ENCODE measurements at regions not wholly inside any gene's neighbourhood (a gene's known extent, or its start where the extent isn't known, plus 50 kb on each side); places are given as distances from the start of the nearest gene placed in this dataset.
A peak's percentile ranks its signal among the peaks of the same experiment; 100 is the strongest.

DNA sequence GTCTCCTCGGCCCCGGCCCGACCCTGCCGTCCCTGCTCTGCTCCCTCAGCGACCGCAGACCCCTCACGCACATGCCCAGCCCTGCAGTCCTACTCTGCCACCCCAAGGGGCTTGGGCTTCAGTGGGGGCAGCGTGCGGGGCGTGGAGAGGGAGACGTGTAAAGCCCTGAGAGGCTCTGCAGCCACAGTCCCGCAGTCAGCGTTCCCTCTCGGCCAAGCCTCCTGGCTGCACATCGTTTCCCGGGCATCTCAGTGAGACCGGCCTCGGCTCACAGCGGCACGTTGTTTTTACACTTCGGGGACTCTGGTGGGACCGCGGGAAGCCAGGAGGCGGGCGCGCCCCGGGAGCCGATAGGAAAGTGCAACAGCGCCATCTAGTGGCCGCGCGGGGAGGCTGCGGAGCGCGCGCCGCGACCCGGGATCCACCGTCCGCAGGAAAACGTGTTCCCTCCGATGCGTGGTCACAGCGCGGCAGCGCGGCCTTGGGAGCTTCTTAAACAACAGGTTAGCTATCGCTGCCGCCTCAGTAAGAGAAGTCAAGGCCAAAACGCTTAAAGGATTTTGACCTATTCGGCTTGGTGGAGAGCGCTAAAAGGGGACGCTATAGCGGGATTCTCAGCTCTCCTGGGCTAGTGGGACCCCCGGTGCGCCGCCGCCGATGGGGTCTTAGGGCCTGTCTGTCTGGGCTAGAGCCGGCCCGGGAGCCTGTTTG is 226.8 kb upstream of the IGF1R start (continued):
- TF ChIP-seq, protein P1, sequence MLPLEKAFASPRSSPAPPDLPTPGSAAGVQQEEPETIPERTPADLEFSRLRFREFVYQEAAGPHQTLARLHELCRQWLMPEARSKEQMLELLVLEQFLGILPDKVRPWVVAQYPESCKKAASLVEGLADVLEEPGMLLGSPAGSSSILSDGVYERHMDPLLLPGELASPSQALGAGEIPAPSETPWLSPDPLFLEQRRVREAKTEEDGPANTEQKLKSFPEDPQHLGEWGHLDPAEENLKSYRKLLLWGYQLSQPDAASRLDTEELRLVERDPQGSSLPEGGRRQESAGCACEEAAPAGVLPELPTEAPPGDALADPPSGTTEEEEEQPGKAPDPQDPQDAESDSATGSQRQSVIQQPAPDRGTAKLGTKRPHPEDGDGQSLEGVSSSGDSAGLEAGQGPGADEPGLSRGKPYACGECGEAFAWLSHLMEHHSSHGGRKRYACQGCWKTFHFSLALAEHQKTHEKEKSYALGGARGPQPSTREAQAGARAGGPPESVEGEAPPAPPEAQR (CRISPR knock-in tag; IDR thresholded peaks at IDR 0.05), result no peak
- TF ChIP-seq RORB (CRISPR knock-in tag; IDR thresholded peaks at IDR 0.05), result no peak
- TF ChIP-seq, protein P2, sequence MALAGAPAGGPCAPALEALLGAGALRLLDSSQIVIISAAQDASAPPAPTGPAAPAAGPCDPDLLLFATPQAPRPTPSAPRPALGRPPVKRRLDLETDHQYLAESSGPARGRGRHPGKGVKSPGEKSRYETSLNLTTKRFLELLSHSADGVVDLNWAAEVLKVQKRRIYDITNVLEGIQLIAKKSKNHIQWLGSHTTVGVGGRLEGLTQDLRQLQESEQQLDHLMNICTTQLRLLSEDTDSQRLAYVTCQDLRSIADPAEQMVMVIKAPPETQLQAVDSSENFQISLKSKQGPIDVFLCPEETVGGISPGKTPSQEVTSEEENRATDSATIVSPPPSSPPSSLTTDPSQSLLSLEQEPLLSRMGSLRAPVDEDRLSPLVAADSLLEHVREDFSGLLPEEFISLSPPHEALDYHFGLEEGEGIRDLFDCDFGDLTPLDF (CRISPR knock-in tag; IDR thresholded peaks at IDR 0.05), result peak; percentile 93
- TF ChIP-seq, protein P3, sequence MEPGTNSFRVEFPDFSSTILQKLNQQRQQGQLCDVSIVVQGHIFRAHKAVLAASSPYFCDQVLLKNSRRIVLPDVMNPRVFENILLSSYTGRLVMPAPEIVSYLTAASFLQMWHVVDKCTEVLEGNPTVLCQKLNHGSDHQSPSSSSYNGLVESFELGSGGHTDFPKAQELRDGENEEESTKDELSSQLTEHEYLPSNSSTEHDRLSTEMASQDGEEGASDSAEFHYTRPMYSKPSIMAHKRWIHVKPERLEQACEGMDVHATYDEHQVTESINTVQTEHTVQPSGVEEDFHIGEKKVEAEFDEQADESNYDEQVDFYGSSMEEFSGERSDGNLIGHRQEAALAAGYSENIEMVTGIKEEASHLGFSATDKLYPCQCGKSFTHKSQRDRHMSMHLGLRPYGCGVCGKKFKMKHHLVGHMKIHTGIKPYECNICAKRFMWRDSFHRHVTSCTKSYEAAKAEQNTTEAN (CRISPR knock-in tag; IDR thresholded peaks at IDR 0.05), result peak; percentile 81
- TF ChIP-seq, protein P4, sequence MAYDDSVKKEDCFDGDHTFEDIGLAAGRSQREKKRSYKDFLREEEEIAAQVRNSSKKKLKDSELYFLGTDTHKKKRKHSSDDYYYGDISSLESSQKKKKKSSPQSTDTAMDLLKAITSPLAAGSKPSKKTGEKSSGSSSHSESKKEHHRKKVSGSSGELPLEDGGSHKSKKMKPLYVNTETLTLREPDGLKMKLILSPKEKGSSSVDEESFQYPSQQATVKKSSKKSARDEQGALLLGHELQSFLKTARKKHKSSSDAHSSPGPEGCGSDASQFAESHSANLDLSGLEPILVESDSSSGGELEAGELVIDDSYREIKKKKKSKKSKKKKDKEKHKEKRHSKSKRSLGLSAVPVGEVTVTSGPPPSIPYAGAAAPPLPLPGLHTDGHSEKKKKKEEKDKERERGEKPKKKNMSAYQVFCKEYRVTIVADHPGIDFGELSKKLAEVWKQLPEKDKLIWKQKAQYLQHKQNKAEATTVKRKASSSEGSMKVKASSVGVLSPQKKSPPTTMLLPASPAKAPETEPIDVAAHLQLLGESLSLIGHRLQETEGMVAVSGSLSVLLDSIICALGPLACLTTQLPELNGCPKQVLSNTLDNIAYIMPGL (CRISPR knock-in tag; IDR thresholded peaks at IDR 0.05), result peak; percentile 93
- no peak for TF ChIP-seq NR2C2 (CRISPR knock-in tag; IDR thresholded peaks at IDR 0.05)
- TF ChIP-seq ZNF423 (CRISPR knock-in tag; IDR thresholded peaks at IDR 0.05), result no peak
- TF ChIP-seq KAT7 (CRISPR knock-in tag; IDR thresholded peaks at IDR 0.05; ENCODE audit: borderline replicate concordance), result no peak
- 0 out of 2 replicates have a peak, but pooled peaks have one; percentile 32 for TF ChIP-seq NFYB (CRISPR knock-in tag; conservative IDR thresholded peaks at IDR 0.05; ENCODE audit: low read depth)
- TF ChIP-seq, protein P5, sequence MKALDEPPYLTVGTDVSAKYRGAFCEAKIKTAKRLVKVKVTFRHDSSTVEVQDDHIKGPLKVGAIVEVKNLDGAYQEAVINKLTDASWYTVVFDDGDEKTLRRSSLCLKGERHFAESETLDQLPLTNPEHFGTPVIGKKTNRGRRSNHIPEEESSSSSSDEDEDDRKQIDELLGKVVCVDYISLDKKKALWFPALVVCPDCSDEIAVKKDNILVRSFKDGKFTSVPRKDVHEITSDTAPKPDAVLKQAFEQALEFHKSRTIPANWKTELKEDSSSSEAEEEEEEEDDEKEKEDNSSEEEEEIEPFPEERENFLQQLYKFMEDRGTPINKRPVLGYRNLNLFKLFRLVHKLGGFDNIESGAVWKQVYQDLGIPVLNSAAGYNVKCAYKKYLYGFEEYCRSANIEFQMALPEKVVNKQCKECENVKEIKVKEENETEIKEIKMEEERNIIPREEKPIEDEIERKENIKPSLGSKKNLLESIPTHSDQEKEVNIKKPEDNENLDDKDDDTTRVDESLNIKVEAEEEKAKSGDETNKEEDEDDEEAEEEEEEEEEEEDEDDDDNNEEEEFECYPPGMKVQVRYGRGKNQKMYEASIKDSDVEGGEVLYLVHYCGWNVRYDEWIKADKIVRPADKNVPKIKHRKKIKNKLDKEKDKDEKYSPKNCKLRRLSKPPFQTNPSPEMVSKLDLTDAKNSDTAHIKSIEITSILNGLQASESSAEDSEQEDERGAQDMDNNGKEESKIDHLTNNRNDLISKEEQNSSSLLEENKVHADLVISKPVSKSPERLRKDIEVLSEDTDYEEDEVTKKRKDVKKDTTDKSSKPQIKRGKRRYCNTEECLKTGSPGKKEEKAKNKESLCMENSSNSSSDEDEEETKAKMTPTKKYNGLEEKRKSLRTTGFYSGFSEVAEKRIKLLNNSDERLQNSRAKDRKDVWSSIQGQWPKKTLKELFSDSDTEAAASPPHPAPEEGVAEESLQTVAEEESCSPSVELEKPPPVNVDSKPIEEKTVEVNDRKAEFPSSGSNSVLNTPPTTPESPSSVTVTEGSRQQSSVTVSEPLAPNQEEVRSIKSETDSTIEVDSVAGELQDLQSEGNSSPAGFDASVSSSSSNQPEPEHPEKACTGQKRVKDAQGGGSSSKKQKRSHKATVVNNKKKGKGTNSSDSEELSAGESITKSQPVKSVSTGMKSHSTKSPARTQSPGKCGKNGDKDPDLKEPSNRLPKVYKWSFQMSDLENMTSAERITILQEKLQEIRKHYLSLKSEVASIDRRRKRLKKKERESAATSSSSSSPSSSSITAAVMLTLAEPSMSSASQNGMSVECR (CRISPR knock-in tag; IDR thresholded peaks at IDR 0.05; ENCODE audit: borderline replicate concordance), result no peak; the same call in 1 of the 2 replicates
- TF ChIP-seq, protein P6, sequence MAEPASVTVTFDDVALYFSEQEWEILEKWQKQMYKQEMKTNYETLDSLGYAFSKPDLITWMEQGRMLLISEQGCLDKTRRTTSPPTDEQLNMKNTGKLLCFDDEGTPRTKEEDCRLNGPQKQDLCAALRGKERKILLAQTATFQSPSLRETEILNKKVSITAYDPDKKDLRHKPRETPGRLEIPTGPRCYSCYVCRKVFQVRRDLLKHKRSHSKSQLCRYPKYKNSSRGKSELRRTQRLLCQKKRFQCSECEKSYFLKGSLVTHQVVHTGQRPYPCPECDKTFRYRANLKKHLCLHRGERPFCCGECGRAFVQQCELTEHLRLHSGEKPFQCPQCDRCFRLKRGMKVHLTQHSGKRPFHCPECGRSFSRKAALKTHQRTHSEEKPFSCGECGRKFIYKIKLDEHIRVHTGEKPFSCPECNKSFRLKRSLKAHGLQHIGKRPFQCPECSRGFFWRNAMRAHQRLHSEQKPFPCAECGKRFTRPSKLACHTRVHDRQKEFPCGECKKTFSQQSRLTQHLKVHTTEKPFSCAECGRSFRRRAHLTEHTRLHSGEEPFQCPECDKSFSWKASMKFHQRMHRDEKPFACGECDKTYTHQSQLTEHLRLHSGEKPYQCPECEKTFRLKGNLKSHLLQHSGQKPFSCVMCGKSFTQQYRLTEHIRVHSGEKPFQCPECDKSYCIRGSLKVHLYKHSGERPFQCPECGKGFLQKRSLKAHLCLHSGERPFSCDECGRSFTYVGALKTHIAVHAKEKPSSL (CRISPR knock-in tag; conservative IDR thresholded peaks at IDR 0.05), result no peak
- TF ChIP-seq, protein P7, sequence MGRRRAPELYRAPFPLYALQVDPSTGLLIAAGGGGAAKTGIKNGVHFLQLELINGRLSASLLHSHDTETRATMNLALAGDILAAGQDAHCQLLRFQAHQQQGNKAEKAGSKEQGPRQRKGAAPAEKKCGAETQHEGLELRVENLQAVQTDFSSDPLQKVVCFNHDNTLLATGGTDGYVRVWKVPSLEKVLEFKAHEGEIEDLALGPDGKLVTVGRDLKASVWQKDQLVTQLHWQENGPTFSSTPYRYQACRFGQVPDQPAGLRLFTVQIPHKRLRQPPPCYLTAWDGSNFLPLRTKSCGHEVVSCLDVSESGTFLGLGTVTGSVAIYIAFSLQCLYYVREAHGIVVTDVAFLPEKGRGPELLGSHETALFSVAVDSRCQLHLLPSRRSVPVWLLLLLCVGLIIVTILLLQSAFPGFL (CRISPR knock-in tag; IDR thresholded peaks at IDR 0.05; ENCODE audit: borderline replicate concordance), result no peak
- no peak for TF ChIP-seq OVOL2 (CRISPR knock-in tag; IDR thresholded peaks at IDR 0.05; ENCODE audit: borderline replicate concordance)
- TF ChIP-seq, protein P8, sequence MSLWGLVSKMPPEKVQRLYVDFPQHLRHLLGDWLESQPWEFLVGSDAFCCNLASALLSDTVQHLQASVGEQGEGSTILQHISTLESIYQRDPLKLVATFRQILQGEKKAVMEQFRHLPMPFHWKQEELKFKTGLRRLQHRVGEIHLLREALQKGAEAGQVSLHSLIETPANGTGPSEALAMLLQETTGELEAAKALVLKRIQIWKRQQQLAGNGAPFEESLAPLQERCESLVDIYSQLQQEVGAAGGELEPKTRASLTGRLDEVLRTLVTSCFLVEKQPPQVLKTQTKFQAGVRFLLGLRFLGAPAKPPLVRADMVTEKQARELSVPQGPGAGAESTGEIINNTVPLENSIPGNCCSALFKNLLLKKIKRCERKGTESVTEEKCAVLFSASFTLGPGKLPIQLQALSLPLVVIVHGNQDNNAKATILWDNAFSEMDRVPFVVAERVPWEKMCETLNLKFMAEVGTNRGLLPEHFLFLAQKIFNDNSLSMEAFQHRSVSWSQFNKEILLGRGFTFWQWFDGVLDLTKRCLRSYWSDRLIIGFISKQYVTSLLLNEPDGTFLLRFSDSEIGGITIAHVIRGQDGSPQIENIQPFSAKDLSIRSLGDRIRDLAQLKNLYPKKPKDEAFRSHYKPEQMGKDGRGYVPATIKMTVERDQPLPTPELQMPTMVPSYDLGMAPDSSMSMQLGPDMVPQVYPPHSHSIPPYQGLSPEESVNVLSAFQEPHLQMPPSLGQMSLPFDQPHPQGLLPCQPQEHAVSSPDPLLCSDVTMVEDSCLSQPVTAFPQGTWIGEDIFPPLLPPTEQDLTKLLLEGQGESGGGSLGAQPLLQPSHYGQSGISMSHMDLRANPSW (CRISPR knock-in tag; conservative IDR thresholded peaks at IDR 0.05; ENCODE audit: low read depth), result 0 out of 2 replicates have a peak, but pooled peaks have one; percentile 72
- TF ChIP-seq MYBL2 (CRISPR knock-in tag; IDR thresholded peaks at IDR 0.05), result peak; percentile 78; the same call in 1 of the 2 replicates
- TF ChIP-seq ZNF396 (CRISPR knock-in tag; IDR thresholded peaks at IDR 0.05; ENCODE audit: borderline replicate concordance), result no peak
- TF ChIP-seq JAZF1 (CRISPR knock-in tag; IDR thresholded peaks at IDR 0.05), result no peak
- peak; percentile 81; the same call in 1 of the 2 replicates for TF ChIP-seq CBFB (CRISPR knock-in tag; IDR thresholded peaks at IDR 0.05; ENCODE audit: low read depth)
- TF ChIP-seq, protein P9, sequence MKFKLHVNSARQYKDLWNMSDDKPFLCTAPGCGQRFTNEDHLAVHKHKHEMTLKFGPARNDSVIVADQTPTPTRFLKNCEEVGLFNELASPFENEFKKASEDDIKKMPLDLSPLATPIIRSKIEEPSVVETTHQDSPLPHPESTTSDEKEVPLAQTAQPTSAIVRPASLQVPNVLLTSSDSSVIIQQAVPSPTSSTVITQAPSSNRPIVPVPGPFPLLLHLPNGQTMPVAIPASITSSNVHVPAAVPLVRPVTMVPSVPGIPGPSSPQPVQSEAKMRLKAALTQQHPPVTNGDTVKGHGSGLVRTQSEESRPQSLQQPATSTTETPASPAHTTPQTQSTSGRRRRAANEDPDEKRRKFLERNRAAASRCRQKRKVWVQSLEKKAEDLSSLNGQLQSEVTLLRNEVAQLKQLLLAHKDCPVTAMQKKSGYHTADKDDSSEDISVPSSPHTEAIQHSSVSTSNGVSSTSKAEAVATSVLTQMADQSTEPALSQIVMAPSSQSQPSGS (CRISPR knock-in tag; IDR thresholded peaks at IDR 0.05; ENCODE audit: borderline replicate concordance, low read depth), result no peak

All from WTC11 (cell line).